GM18861 (cell line): ENCODE measurements at regions not wholly inside any gene's neighbourhood (a gene's known extent, or its start where the extent isn't known, plus 50 kb on each side); places are given as distances from the start of the nearest gene placed in this dataset.

Source experiments
- ATAC-seq: cut with Tn5 transposase; IDR thresholded peaks from one replicate; pipeline ENCODE4 v1.9.1; 2021; ENCODE audit not compliant: unreplicated experiment

- no peak for ATAC-seq
Measured at GRCh38 chr20:52416953-52417352, 225.4 kb upstream of the ZFP64 start.

- no peak for ATAC-seq
Measured at GRCh38 chr20:52411611-52412010, 220.0 kb upstream of the ZFP64 start.

GRCh38 chr20:52410731-52411234 is 219.2 kb upstream of the ZFP64 start:
- no peak for ATAC-seq

- ATAC-seq, result no peak
Measured at GRCh38 chr20:52410182-52410647, 218.6 kb upstream of the ZFP64 start.

GRCh38 chr20:52405986-52406385 is 214.4 kb upstream of the ZFP64 start:
- ATAC-seq, result no peak

GRCh38 chr20:52405417-52405816 is 213.8 kb upstream of the ZFP64 start:
- ATAC-seq, result peak; percentile 65

- ATAC-seq, result no peak
Measured at GRCh38 chr20:52404671-52405070, 213.1 kb upstream of the ZFP64 start.

- no peak for ATAC-seq
Measured at GRCh38 chr20:52402950-52403349, 211.4 kb upstream of the ZFP64 start.

- no peak for ATAC-seq
Measured at GRCh38 chr20:52402514-52402913, 210.9 kb upstream of the ZFP64 start.

GRCh38 chr20:52401431-52401830 is 209.9 kb upstream of the ZFP64 start:
- no peak for ATAC-seq

- no peak for ATAC-seq
Measured at GRCh38 chr20:52399352-52399751, 207.8 kb upstream of the ZFP64 start.

- no peak for ATAC-seq
Measured at GRCh38 chr20:52389606-52390005, 198.0 kb upstream of the ZFP64 start.

- ATAC-seq, result no peak
Measured at GRCh38 chr20:52383995-52384621, 192.5 kb upstream of the ZFP64 start.

- ATAC-seq, result no peak
Measured at GRCh38 chr20:52382933-52383332, 191.4 kb upstream of the ZFP64 start.

GRCh38 chr20:52379723-52380336 is 188.3 kb upstream of the ZFP64 start:
- no peak for ATAC-seq

- no peak for ATAC-seq
Measured at GRCh38 chr20:52372169-52372568, 180.6 kb upstream of the ZFP64 start.

- no peak for ATAC-seq
Measured at GRCh38 chr20:52365688-52366087, 174.1 kb upstream of the ZFP64 start.

- ATAC-seq, result no peak
Measured at GRCh38 chr20:52364405-52364804, 172.8 kb upstream of the ZFP64 start.

- no peak for ATAC-seq
Measured at GRCh38 chr20:52361650-52362049, 170.1 kb upstream of the ZFP64 start.

- no peak for ATAC-seq
Measured at GRCh38 chr20:52349806-52350205, 158.2 kb upstream of the ZFP64 start.

- no peak for ATAC-seq
Measured at GRCh38 chr20:52348434-52348833, 156.9 kb upstream of the ZFP64 start.

GRCh38 chr20:52346797-52347196 is 155.2 kb upstream of the ZFP64 start:
- ATAC-seq, result no peak

- no peak for ATAC-seq
Measured at GRCh38 chr20:52342913-52343312, 151.3 kb upstream of the ZFP64 start.
